Naive B cell (primary cell): ENCODE measurements at regions not wholly inside any gene's neighbourhood (a gene's known extent, or its start where the extent isn't known, plus 50 kb on each side); places are given as distances from the start of the nearest gene placed in this dataset.

Experiments used
- ATAC-seq, 2 donors: fragments of 150-1000 bp; cut with Tn5 transposase; 2 replicates each; pipeline ENCODE4 v1.10.0; 2021; ENCODE audit warnings: low read depth in 2 of 2, mild to moderate bottlenecking in 2 of 2, moderate library complexity in 2 of 2
- DNase-seq: peaks from one replicate; pipeline ENCODE4 v3.0.0; 2022
- H3K27ac Mint-ChIP-seq, 6 donors: one replicate each; pipeline ENCODE4 v1.8.0; 2020 to 2022; ENCODE audit warnings: mild to moderate bottlenecking in 6 of 6, mixed read lengths in 6 of 6, moderate library complexity in 5 of 6, inconsistent platforms in 2 of 6
- H3K27me3 Mint-ChIP-seq, 3 donors: one replicate each; pipeline ENCODE4 v1.8.0; 2021 to 2022; ENCODE audit warnings: mixed read lengths in 3 of 3, mild to moderate bottlenecking in 1 of 3
- H3K36me3 Mint-ChIP-seq, 2 donors: one replicate each; pipeline ENCODE4 v1.8.0; 2020 to 2022; ENCODE audit warnings: mixed read lengths in 2 of 2, inconsistent platforms in 1 of 2, mild to moderate bottlenecking in 1 of 2
- H3K4me1 Mint-ChIP-seq, 3 donors: one replicate each; pipeline ENCODE4 v1.8.0; 2020 to 2022; ENCODE audit warnings: mixed read lengths in 3 of 3, inconsistent platforms in 1 of 3, mild to moderate bottlenecking in 1 of 3, moderate library complexity in 1 of 3
- H3K4me3 Mint-ChIP-seq, 8 donors: one replicate each; pipeline ENCODE4 v1.8.0; 2020 to 2022; ENCODE audit warnings: mild to moderate bottlenecking in 8 of 8, mixed read lengths in 8 of 8, moderate library complexity in 8 of 8, inconsistent platforms in 2 of 8
- H3K9me3 Mint-ChIP-seq, 7 donors: one replicate each; pipeline ENCODE4 v1.8.0; 2020 to 2022; ENCODE audit warnings: mixed read lengths in 7 of 7, mild to moderate bottlenecking in 5 of 7, inconsistent platforms in 2 of 7, moderate library complexity in 1 of 7

DNA sequence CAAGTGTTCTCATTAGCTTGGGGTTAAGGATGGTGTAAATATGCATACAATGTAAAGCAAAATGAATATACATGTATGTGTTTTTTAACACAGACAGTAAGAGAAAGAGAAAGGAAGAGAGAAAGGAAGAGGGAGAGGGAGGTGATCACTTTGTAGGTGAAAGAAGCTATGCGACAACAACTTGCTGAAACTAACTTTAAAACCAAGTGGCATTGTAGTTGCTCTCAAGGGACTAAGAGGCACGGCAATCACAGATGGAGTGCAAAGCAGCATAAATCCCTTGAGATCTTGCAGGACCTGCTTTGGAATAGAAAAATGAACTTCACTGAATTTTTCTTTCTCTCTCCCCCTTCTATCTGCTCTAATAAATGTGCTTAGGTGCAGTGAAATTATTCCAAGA lies 1665.0 kb upstream of the TENM3 start:
- ATAC-seq (no peak), DNase-seq (no peak)
- Mint-ChIP-seq H3K4me3 (no peak overlapping the region), H3K27me3 (peaks cover 0 to 3% (median 0%) of the 10 kb centered on the region in 3 donors), H3K36me3 (no peaks in the 10 kb centered on the region), H3K4me1 (no peaks in the 10 kb centered on the region), H3K27ac (no peak overlapping the region), H3K9me3 (peaks cover 0 to 2% (median 0%) of the 10 kb centered on the region in 7 donors)

DNA sequence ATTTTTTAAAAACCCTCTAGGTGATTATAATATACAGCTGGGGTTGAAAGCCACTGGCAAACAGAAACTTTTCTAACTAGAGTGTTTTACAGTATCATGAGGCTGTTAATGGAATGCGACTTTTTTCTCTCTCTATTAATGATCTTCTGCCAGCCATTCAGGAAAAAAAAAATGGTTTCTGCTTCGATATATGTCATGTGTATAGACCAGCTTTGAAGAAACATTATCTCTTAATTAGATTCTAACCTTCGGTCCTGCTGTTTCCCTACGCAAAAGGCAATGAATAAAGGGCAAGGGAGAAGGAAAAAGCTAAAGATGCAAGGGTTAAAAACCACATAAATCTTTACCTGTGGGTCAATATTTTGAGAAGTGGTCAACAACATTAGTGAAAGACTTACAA lies 1662.1 kb upstream of the TENM3 start:
- Mint-ChIP-seq H3K27ac (no peak overlapping the region), H3K4me3 (no peak overlapping the region), H3K36me3 (no peaks in the 10 kb centered on the region), H3K4me1 (no peaks in the 10 kb centered on the region), H3K9me3 (peaks cover 0 to 2% (median 0%) of the 10 kb centered on the region in 7 donors), H3K27me3 (no peaks in the 10 kb centered on the region)
- DNase-seq (no peak), ATAC-seq (no peak)

DNA sequence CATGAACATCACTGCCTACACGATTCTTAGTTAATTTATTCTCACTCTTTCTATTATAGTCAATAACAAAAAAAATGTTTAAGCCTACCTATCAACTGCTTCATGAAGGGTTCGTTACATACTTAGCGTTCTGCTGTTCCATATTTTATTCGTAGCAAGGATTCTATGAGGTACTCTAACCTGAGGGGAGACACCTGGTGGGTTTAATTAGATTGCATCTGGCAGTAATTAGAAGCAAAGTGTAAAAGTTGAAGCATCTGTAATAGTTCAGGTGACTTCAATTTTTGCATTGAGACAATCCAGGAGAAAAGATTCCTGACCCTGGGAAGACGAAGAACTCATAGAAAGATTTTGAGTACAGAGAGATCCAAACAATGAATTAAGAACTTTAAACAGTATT lies 1655.8 kb upstream of the TENM3 start:
- ATAC-seq (no peak), DNase-seq (no peak)
- Mint-ChIP-seq H3K4me1 (no peaks in the 10 kb centered on the region), H3K36me3 (no peaks in the 10 kb centered on the region), H3K9me3 (peaks cover 0 to 2% (median 0%) of the 10 kb centered on the region in 7 donors), H3K27ac (no peak overlapping the region), H3K27me3 (no peaks in the 10 kb centered on the region), H3K4me3 (no peak overlapping the region)

DNA sequence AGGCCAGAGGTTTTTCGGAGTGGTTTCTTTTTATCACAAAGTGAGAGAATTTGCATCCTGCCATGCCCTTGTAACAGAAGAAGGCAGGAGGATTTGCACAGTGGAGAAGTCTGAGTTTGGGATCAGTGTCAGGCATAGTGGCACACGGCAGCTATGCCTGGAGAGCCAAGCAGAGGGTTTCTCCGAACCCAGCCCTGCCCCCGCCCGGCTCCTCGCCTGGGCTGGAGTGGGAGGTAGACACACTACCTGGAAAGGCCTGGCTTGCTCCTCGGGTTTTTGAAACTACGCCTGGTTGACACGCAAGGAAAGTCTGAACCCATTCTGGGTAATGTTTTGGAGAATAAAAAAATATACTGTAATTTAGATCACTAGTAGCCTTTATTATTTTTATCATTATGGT lies 1653.6 kb upstream of the TENM3 start:
- no peaks in the 10 kb centered on the region for H3K36me3 Mint-ChIP-seq

DNA sequence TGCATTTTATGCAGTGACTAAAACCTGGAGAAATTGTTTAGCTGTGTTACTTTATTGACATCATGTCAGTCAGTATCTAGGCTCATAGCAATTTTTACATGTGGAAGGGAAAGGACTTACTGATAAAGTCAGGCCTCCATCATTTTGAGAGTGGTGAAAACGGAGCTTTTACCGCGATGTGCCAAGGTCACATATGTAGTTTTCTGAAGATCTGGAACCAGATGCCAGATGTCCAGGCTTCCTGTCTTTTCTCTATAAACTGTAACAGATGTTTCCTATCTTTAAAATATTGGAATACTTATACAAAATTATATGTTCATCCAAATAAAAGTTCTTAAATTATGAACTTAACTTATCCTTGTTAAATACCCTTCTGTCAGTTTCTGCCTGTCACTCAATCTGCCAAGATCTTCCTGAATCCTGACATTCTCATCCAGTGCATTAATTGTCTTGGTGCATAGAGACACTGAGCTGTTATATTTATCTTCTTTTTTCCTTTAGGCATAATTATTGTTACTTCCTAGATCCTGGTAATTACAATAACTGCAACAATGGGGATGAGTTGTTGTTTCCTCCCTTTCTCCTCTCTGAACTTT lies 1646.2 kb upstream of the TENM3 start:
- DNase-seq (no peak), ATAC-seq (no peak)
- Mint-ChIP-seq H3K27me3 (no peaks in the 10 kb centered on the region), H3K27ac (no peak overlapping the region), H3K36me3 (no peaks in the 10 kb centered on the region), H3K4me3 (no peak overlapping the region), H3K9me3 (no peaks in the 10 kb centered on the region), H3K4me1 (no peaks in the 10 kb centered on the region)

More for the DNA sequence above, 1653.6 kb upstream of the TENM3 start:
- Mint-ChIP-seq H3K4me1 (no peaks in the 10 kb centered on the region), H3K4me3 (no peak overlapping the region), H3K9me3 (no peaks in the 10 kb centered on the region), H3K27me3 (no peaks in the 10 kb centered on the region), H3K27ac (no peak overlapping the region)
- no peak for ATAC-seq
- no peak for DNase-seq

DNA sequence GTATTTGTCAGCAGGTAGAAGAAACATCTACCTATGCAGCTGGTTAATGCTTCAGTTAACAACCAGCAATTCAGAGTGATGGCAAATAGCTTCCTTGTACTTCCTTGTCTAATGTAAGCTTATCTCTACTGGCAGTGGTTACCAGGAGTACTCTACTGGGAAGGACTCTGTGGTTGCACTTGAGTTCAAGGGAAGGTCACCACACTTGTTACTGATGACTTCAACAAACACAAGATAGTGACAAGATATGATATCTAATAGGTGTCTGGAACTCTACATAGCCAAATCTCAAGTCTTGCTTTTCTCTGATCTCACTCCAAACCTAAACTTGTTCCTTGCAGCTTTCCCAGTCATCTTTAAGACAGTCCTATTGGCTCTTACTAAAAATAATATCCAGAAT lies 1644.9 kb upstream of the TENM3 start:
- DNase-seq (no peak), ATAC-seq (no peak)
- no peaks in the 10 kb centered on the region for H3K27me3 Mint-ChIP-seq
- H3K4me1 Mint-ChIP-seq: no peaks in the 10 kb centered on the region
- no peak overlapping the region for H3K27ac Mint-ChIP-seq
- no peaks in the 10 kb centered on the region for H3K36me3 Mint-ChIP-seq
- no peak overlapping the region for H3K4me3 Mint-ChIP-seq
- H3K9me3 Mint-ChIP-seq: no peaks in the 10 kb centered on the region

DNA sequence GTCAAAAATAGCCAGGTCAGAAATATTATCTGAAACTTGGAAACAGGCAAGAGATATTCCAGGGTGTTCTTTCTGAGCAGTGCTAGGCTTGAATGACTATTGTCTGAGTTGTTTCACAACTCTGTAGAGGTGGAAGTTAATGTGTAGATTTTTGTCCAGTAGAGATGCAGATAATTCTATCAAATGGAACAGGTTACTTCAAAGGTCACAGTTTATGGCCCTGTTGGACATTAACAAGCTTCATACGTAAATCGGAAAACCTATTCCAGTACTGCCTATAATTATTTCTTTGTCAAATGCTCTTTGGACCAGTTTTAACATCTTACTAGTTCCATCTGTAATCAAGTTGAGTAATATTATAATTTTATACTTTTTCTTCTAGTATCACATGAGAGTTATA lies 1639.4 kb upstream of the TENM3 start:
- H3K4me3 Mint-ChIP-seq: no peak overlapping the region
- no peaks in the 10 kb centered on the region for H3K27me3 Mint-ChIP-seq
- no peak overlapping the region for H3K27ac Mint-ChIP-seq
- no peaks in the 10 kb centered on the region for H3K4me1 Mint-ChIP-seq
- no peaks in the 10 kb centered on the region for H3K36me3 Mint-ChIP-seq
- ATAC-seq: no peak
- DNase-seq: no peak
- H3K9me3 Mint-ChIP-seq: peaks cover 0 to 3% (median 0%) of the 10 kb centered on the region in 7 donors

DNA sequence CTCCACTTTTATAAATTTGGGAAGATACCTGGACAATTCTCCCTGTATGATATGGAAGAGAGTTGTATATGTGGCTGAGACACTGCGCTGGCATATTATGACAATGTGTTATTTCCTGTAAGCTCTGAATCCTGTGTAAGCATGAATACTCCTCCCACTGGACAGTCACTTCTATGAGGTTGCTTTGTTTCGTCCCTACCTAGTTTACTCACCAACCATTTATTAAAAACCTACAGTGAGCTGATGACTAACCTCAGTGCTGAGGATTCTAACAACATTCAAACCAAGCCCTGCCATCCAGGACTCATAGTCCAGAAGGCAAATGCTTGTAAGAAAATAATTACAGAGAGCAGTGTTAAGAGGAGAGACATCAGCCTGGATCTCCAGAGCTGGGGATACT lies 1632.9 kb upstream of the TENM3 start:
- Mint-ChIP-seq H3K36me3 (no peaks in the 10 kb centered on the region), H3K9me3 (peaks cover 0 to 6% (median 0%) of the 10 kb centered on the region in 7 donors), H3K27me3 (no peaks in the 10 kb centered on the region), H3K4me3 (no peak overlapping the region), H3K4me1 (no peaks in the 10 kb centered on the region), H3K27ac (no peak overlapping the region)
- no peak for DNase-seq
- ATAC-seq: no peak

DNA sequence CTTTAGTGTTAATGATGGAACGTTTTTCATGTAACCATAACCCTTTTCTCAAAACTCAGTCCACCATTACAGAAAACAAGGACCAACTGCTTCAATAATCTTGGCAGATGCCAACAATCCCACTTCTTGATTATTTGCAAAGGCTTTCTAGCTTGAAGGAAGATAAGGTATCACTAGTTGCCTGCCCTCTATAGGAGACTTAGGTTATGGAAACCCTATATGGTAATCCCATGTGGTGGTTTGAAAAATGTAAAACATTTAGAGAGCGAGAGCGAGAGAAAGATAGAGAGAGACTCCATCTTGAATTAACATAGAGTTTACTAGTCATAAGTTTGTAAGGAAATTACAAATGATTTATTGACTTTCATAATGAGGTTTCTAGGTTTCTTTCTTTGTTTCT lies 1627.5 kb upstream of the TENM3 start:
- Mint-ChIP-seq H3K27ac (no peak overlapping the region), H3K4me1 (no peaks in the 10 kb centered on the region), H3K4me3 (no peak overlapping the region), H3K36me3 (no peaks in the 10 kb centered on the region), H3K9me3 (peaks cover 0 to under 1% (median 0%) of the 10 kb centered on the region in 7 donors), H3K27me3 (no peaks in the 10 kb centered on the region)
- DNase-seq (no peak), ATAC-seq (no peak)

DNA sequence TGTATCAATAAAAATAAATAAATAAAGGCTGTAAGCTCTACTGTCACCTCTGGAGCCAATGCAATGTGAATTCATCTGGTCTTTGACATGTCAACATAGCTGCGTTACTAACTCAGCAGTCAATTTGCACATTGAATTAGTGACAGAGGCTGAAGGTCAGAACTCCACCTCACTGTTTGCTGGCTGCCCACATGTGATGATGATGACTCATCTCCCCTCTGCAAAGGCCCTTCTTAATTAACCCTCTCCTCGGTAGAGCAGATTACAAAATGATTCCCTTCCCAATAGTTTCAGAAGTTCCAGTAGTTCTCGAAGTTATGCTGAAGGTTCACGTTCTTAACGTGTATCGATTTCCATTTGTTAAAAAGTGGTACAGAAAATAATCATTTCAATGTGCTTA lies 1626.0 kb upstream of the TENM3 start:
- no peak overlapping the region for H3K4me3 Mint-ChIP-seq
- no peak overlapping the region for H3K27ac Mint-ChIP-seq
- H3K27me3 Mint-ChIP-seq: no peaks in the 10 kb centered on the region
- H3K9me3 Mint-ChIP-seq: no peaks in the 10 kb centered on the region
- ATAC-seq: no peak
- DNase-seq: no peak
- H3K36me3 Mint-ChIP-seq: no peaks in the 10 kb centered on the region
- H3K4me1 Mint-ChIP-seq: no peaks in the 10 kb centered on the region

DNA sequence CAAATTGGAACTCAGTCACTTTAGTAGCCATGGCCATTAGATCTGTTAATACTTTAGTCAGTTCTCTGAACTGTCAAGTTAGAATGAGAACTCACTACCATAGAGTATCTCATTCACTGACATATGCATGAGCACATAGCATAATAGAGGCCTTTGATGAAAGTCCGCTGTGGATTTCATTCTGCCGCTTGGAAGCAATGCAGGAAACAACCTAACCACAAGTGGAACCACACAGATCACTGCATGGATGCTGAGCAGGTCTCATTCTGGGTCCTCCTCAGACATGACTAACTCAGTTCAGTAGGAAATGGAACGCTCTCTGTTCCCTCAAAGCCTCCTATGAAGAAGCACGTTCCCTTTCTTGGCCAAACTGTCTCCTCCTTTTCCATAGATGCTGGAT lies 1624.8 kb upstream of the TENM3 start:
- Mint-ChIP-seq H3K4me3 (no peak overlapping the region), H3K27ac (no peak overlapping the region), H3K9me3 (no peaks in the 10 kb centered on the region), H3K27me3 (no peaks in the 10 kb centered on the region), H3K4me1 (no peaks in the 10 kb centered on the region), H3K36me3 (no peaks in the 10 kb centered on the region)
- no peak for ATAC-seq
- DNase-seq: no peak

DNA sequence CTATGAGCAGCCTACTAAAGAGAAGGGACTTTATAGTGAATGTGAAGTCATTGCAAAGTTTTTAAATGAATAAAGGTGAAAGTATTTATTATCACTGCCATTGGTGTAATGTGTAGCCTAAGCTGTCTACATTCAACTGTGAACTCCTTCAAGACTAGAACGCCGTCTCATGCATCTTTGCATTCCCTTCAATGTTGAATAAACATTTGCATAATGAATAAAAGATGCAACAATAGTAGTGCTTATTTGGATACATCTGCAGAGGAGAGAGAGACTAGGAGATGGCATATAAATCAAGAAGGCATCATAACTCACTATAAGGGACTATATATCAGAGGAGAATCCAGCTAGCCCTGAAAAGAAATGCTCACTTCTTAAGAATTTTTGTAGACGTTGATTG lies 1623.8 kb upstream of the TENM3 start:
- no peak for ATAC-seq
- DNase-seq: no peak
- Mint-ChIP-seq H3K27ac (no peak overlapping the region), H3K36me3 (no peaks in the 10 kb centered on the region), H3K4me1 (no peaks in the 10 kb centered on the region), H3K9me3 (no peaks in the 10 kb centered on the region), H3K4me3 (no peak overlapping the region), H3K27me3 (no peaks in the 10 kb centered on the region)

DNA sequence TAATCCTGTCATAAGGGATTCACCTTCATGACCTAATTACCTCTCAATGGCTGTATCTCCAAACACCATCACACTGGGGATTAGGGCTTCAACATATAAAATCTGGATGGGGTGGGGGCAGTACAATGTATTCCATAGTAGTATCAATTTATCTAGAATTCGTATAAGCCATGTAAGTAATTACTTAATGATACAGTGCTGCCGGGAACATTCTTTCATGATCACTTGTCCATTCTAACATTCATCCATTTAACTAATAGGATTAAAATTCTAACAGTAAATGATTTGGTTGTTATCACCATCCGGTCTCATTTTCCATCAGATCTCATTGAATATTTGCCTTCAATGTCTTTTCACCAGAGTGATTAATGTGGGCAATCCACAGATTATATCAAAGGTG lies 1620.9 kb upstream of the TENM3 start:
- ATAC-seq: no peak
- no peaks in the 10 kb centered on the region for H3K36me3 Mint-ChIP-seq
- no peak overlapping the region for H3K4me3 Mint-ChIP-seq
- H3K9me3 Mint-ChIP-seq: no peaks in the 10 kb centered on the region
- no peak overlapping the region for H3K27ac Mint-ChIP-seq
- DNase-seq: no peak
- no peaks in the 10 kb centered on the region for H3K27me3 Mint-ChIP-seq
- H3K4me1 Mint-ChIP-seq: no peaks in the 10 kb centered on the region

DNA sequence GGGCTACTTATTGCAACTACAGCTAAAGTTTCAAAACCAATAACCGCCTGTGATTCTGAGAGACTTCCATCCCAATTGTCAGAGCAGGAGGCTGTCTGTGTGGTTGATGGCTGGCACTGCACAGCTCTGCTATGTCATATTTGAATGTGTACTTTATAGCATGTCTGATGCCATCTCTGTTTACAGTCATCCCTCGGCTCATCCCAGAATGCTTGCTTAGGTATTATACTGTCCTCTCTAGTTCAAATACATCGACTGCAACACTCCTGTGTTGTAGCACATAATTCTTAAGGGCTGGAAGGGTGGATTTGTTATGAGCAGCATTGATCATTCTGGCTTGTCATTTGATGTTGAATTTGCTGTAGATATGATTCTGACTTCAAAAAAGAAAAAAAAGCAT lies 1617.5 kb upstream of the TENM3 start:
- H3K4me1 Mint-ChIP-seq: no peaks in the 10 kb centered on the region
- no peaks in the 10 kb centered on the region for H3K27me3 Mint-ChIP-seq
- H3K27ac Mint-ChIP-seq: no peak overlapping the region
- ATAC-seq (no peak), DNase-seq (no peak)
- H3K9me3 Mint-ChIP-seq: no peaks in the 10 kb centered on the region
- H3K36me3 Mint-ChIP-seq: no peaks in the 10 kb centered on the region
- H3K4me3 Mint-ChIP-seq: no peak overlapping the region

DNA sequence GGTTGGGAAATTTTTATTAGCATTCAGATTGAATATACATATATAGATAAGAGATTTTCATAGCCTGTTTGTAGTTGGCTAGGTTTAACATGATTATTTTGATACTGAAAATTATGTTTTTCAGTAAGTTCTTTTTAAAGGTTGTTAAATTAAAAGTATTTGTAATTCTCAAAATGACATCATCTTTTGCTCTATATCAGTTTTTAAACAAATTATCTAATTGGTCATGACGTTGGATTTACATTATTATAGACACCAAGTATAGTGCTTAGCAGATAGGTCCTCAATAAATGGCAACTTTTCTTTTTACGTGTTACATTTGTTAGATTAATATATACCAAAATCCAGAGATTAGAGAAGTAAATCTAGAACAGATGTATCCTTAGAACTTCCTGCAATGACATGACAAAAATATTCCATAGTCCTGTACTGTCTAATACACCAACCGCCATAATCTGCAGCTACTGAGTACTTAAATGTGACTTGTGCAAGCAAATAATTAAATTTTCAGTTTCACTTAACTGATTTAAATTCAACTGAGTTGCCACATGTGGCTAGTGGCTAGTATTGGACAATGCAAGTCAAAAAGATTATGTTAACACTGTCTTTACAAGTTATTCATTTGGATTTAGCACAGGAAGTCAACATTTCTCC lies 1613.1 kb upstream of the TENM3 start:
- H3K27ac Mint-ChIP-seq: no peak overlapping the region
- no peak overlapping the region for H3K4me3 Mint-ChIP-seq
- ATAC-seq (no peak), DNase-seq (no peak)
- no peaks in the 10 kb centered on the region for H3K9me3 Mint-ChIP-seq
- no peaks in the 10 kb centered on the region for H3K4me1 Mint-ChIP-seq
- H3K27me3 Mint-ChIP-seq: no peaks in the 10 kb centered on the region
- H3K36me3 Mint-ChIP-seq: no peaks in the 10 kb centered on the region
